ENCODE measurements at regions not wholly inside any gene's neighbourhood (a gene's known extent, or its start where the extent isn't known, plus 50 kb on each side); places are given as distances from the start of the nearest gene placed in this dataset.

DNA sequence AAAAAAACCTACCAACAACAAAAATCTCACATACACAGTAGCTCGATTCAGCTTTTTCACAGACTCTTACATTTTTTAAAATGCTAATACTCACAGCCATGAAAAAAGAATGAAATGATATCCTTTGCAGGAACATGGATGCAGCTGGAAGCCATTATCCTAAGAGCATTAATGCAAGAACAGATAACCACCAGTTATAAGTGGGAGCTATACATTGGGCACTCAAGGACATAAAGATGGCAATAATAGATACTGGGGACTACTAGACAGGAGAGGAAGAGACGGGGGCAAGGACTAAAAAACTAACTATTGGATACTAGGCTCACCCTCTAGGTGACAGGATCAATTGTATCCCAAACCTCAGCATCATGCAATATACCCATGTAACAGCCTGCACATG, 90.3 kb upstream of the CCNH start:
- no peak for DNase-seq

DNA sequence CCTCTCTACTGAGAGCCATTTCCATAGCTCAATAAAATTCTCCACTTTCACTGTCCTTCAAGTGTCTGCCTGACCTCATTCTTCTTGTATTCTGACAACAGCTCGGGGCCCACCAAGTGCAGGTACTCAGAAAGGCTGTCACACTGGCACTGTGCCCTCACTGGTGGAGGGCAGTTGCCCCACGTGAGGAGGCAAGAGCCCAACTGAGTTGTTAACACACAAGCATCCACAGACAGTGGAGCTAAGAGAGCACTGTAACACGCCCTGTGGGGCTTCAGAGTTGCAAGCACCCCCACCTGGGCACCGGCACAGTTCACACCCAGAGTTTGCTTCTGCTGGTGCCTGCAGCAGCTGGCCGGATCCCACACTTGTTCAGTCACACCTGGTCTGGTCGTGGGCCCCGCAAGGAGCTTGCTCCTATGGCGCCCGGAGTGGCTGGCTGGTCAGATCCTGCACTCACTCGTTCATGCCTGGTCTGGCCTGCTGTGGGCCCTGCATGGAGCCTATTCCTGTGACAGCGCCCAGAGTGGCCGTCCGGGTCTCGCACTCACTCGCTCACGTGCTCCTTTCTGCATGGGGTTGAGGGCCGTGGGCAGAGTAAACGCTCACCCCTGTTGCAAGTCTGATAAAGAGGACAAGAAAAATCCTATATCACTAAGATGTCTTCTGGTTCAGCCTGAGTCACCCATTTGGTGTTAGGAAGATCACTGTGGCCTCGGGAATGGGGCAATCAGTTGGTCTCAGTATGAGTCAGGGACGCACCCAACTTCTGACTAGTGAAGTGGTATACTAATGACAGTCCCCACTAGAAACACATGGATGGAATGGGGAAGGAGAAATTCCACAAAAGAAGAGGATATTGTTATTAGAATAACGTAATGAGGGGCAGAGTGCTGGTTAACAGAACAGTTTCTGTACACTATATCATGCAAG, 87.0 kb upstream of the CCNH start:
- no peak for DNase-seq
